ENCODE measurements at regions not wholly inside any gene's neighbourhood (a gene's known extent, or its start where the extent isn't known, plus 50 kb on each side); places are given as distances from the start of the nearest gene placed in this dataset.

DNA sequence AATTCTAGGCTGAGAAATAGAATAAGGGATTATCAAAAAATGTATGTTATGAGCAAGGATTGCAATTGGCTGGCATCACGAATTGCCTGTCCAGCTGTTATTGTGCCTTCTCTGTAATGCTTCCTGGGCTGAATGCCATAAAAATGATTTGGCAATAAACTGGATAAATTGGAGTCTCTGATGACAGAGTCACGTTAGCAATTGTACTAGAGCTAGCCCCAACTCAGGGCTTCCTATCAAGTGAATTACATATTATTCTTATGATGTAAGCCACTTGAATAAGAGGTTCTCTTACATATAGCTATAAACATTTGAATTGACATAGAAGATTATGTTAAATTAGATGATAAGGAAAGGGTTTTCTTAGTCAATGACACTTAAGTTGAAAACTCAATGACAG is 607.5 kb upstream of the REG3G start:
- Histone ChIP-seq H2AFZ (ENCODE audit: low read length) (no peak overlapping the region), H3K9me2 (replicated peaks; ENCODE audit: low read depth, low read length) (no peaks in the 10 kb centered on the region), H3K9me3 (ENCODE audit: insufficient read depth, low read depth, low read length) (no peaks in the 10 kb centered on the region), H3K36me3 (ENCODE audit: insufficient read depth, low read length) (no peaks in the 10 kb centered on the region), H4K20me1 (ENCODE audit: insufficient read depth, low read length, poor library complexity, severe bottlenecking) (no peaks in the 10 kb centered on the region), H3F3A (ENCODE audit: low read depth) (no peaks in the 10 kb centered on the region), H3K9ac (ENCODE audit: low read depth, low read length, poor library complexity, severe bottlenecking) (no peak overlapping the region), H3K4me1 (ENCODE audit: insufficient read depth, low read length, poor library complexity, severe bottlenecking) (no peaks in the 10 kb centered on the region), H3K79me2 (ENCODE audit: insufficient read depth, low read length) (no peaks in the 10 kb centered on the region), H3K27me3 (ENCODE audit: insufficient read depth, low read length, poor library complexity, severe bottlenecking) (no peaks in the 10 kb centered on the region), H3K4me2 (ENCODE audit: low read depth, low read length, poor library complexity, severe bottlenecking) (no peak overlapping the region), H3K4me3 (ENCODE audit: low read length, poor library complexity, severe bottlenecking) (no peak overlapping the region)
- TF ChIP-seq, protein P1, sequence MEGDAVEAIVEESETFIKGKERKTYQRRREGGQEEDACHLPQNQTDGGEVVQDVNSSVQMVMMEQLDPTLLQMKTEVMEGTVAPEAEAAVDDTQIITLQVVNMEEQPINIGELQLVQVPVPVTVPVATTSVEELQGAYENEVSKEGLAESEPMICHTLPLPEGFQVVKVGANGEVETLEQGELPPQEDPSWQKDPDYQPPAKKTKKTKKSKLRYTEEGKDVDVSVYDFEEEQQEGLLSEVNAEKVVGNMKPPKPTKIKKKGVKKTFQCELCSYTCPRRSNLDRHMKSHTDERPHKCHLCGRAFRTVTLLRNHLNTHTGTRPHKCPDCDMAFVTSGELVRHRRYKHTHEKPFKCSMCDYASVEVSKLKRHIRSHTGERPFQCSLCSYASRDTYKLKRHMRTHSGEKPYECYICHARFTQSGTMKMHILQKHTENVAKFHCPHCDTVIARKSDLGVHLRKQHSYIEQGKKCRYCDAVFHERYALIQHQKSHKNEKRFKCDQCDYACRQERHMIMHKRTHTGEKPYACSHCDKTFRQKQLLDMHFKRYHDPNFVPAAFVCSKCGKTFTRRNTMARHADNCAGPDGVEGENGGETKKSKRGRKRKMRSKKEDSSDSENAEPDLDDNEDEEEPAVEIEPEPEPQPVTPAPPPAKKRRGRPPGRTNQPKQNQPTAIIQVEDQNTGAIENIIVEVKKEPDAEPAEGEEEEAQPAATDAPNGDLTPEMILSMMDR (conservative IDR thresholded peaks at IDR 0.05; ENCODE audit: low read length): no peak
- no peak for TF ChIP-seq EZH2phosphoT487 (IDR thresholded peaks at IDR 0.05; ENCODE audit: borderline replicate concordance)

DNA sequence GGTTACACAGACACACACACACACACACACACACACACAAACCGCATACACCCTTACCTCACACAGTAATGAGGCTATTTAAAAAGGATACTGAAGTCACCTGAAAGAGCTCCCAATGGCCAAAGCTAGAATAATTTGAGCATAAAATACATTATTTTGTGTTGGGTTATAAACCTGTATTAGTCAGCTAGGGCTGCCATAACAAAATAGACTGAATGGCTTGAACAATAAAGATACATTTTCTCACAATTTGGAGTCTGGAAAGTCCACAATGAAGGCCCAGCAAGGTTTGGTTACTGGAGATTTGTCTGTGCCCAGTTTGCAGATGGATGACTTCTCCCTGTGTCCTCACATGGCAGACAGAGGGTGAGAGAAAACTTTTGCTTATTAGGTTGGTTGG is 605.4 kb upstream of the REG3G start:
- no peak overlapping the region for H3K4me3 ChIP-seq (ENCODE audit: low read length, poor library complexity, severe bottlenecking)
- H2AFZ ChIP-seq (ENCODE audit: low read length): no peak overlapping the region
- no peaks in the 10 kb centered on the region for H4K20me1 ChIP-seq (ENCODE audit: insufficient read depth, low read length, poor library complexity, severe bottlenecking)
- H3K9ac ChIP-seq (ENCODE audit: low read depth, low read length, poor library complexity, severe bottlenecking): no peak overlapping the region
- H3K36me3 ChIP-seq (ENCODE audit: insufficient read depth, low read length): no peaks in the 10 kb centered on the region
- H3K9me2 ChIP-seq (replicated peaks; ENCODE audit: low read depth, low read length): no peaks in the 10 kb centered on the region
- no peaks in the 10 kb centered on the region for H3K27me3 ChIP-seq (ENCODE audit: insufficient read depth, low read length, poor library complexity, severe bottlenecking)
- no peaks in the 10 kb centered on the region for H3F3A ChIP-seq (ENCODE audit: low read depth)
- no peaks in the 10 kb centered on the region for H3K79me2 ChIP-seq (ENCODE audit: insufficient read depth, low read length)
- no peak overlapping the region for H3K4me2 ChIP-seq (ENCODE audit: low read depth, low read length, poor library complexity, severe bottlenecking)
- no peaks in the 10 kb centered on the region for H3K9me3 ChIP-seq (ENCODE audit: insufficient read depth, low read depth, low read length)
- no peaks in the 10 kb centered on the region for H3K4me1 ChIP-seq (ENCODE audit: insufficient read depth, low read length, poor library complexity, severe bottlenecking)
- TF ChIP-seq, protein P1 (conservative IDR thresholded peaks at IDR 0.05; ENCODE audit: low read length): no peak
- no peak for TF ChIP-seq EZH2phosphoT487 (IDR thresholded peaks at IDR 0.05; ENCODE audit: borderline replicate concordance)

DNA sequence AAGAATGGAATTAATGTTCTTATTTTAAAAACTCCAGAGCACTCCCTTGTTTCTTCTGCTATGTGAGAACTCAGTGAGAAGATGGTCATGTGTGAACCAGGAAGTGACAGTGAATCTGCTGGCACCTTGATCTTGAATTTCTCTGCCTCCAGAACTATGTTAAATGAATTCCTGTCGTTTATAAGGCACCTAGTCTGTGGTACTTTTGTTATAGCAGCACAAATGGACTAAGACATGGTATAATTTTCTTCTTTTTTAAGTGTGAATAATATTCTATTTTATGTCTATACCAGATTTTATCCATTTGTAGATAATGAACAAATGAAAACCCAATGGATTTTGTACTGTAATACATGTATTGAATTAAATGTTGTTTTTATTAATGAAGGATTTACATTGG is 601.9 kb upstream of the REG3G start:
- H3K9me3 ChIP-seq (ENCODE audit: insufficient read depth, low read depth, low read length): no peaks in the 10 kb centered on the region
- H3K9me2 ChIP-seq (replicated peaks; ENCODE audit: low read depth, low read length): no peaks in the 10 kb centered on the region
- no peaks in the 10 kb centered on the region for H3K79me2 ChIP-seq (ENCODE audit: insufficient read depth, low read length)

More for the DNA sequence above, 601.9 kb upstream of the REG3G start:
- H3K9ac ChIP-seq (ENCODE audit: low read depth, low read length, poor library complexity, severe bottlenecking): no peak overlapping the region
- no peak overlapping the region for H3K4me2 ChIP-seq (ENCODE audit: low read depth, low read length, poor library complexity, severe bottlenecking)
- no peak overlapping the region for H2AFZ ChIP-seq (ENCODE audit: low read length)
- H3K4me3 ChIP-seq (ENCODE audit: low read length, poor library complexity, severe bottlenecking): no peak overlapping the region
- TF ChIP-seq, protein P1 (conservative IDR thresholded peaks at IDR 0.05; ENCODE audit: low read length): no peak
- no peak for TF ChIP-seq EZH2phosphoT487 (IDR thresholded peaks at IDR 0.05; ENCODE audit: borderline replicate concordance)
- H3K4me1 ChIP-seq (ENCODE audit: insufficient read depth, low read length, poor library complexity, severe bottlenecking): no peaks in the 10 kb centered on the region
- no peaks in the 10 kb centered on the region for H3K36me3 ChIP-seq (ENCODE audit: insufficient read depth, low read length)
- H3K27me3 ChIP-seq (ENCODE audit: insufficient read depth, low read length, poor library complexity, severe bottlenecking): no peaks in the 10 kb centered on the region
- no peaks in the 10 kb centered on the region for H4K20me1 ChIP-seq (ENCODE audit: insufficient read depth, low read length, poor library complexity, severe bottlenecking)
- H3F3A ChIP-seq (ENCODE audit: low read depth): no peaks in the 10 kb centered on the region

All from Loucy (cell line).